MCF 10A (cell line): ENCODE measurements at regions not wholly inside any gene's neighbourhood (a gene's known extent, or its start where the extent isn't known, plus 50 kb on each side); places are given as distances from the start of the nearest gene placed in this dataset.

Experiments used
- BruUV-seq: library from RNA; stranded (reverse); fragments of 400-500 nt; replicated peaks from 2 replicates; lab custom pipeline; 2021; lab: Mats Ljungman, UMichigan
- CTCF ChIA-PET: fragments of 300-600 bp; sonication (Branson Sonifier 250); formaldehyde crosslinking; extraction: SDS; loops from one replicate; lab custom pipeline; 2021; ENCODE audit warnings: antibody characterized with exemption, inconsistent platforms; lab: Yijun Ruan, JAX
- POLR2A ChIA-PET: fragments of 300-600, 350-650 bp; sonication (Branson Sonifier 250); formaldehyde crosslinking; extraction: SDS; loops from one replicate; lab custom pipeline; 2020; ENCODE audit warnings: antibody characterized with exemption, inconsistent platforms; lab: Yijun Ruan, JAX
- DNase-seq: peaks from one replicate; pipeline ENCODE4 v3.0.0-alpha.2; 2018; ENCODE audit not compliant: unreplicated experiment
- H3K27ac Mint-ChIP-seq: one replicate; pipeline ENCODE4 v1.8.0; 2022; ENCODE audit warnings: mild to moderate bottlenecking, low read depth, mixed read lengths; ENCODE audit not compliant: unreplicated experiment
- H3K27me3 Mint-ChIP-seq: one replicate; pipeline ENCODE4 v1.8.0; 2022; ENCODE audit warnings: mixed read lengths; ENCODE audit not compliant: insufficient read depth, unreplicated experiment
- H3K36me3 Mint-ChIP-seq: one replicate; pipeline ENCODE4 v1.8.0; 2022; ENCODE audit warnings: mild to moderate bottlenecking, moderate library complexity, mixed read lengths; ENCODE audit not compliant: insufficient read depth, unreplicated experiment
- H3K4me1 Mint-ChIP-seq: one replicate; pipeline ENCODE4 v1.8.0; 2022; ENCODE audit warnings: mixed read lengths; ENCODE audit not compliant: insufficient read depth, unreplicated experiment
- H3K4me3 Mint-ChIP-seq: one replicate; pipeline ENCODE4 v1.8.0; 2022; ENCODE audit warnings: mild to moderate bottlenecking, moderate library complexity, mixed read lengths; ENCODE audit not compliant: unreplicated experiment
- H3K9me3 Mint-ChIP-seq: one replicate; pipeline ENCODE4 v1.8.0; 2022; ENCODE audit warnings: mixed read lengths; ENCODE audit not compliant: unreplicated experiment
- intact Hi-C: fragments of 100-400 bp; cut with micrococcal nuclease; formaldehyde crosslinking; loops from 2 replicates; pipeline ENCODE4 v1.14.1; 2022
- TF ChIP-seq, protein P1 (sequence below): fragments of 200-600 bp; IDR thresholded peaks from one replicate; pipeline ENCODE4 v1.8.0; 2022; ENCODE audit warnings: antibody characterized with exemption, mild to moderate bottlenecking; ENCODE audit not compliant: unreplicated experiment

DNA sequence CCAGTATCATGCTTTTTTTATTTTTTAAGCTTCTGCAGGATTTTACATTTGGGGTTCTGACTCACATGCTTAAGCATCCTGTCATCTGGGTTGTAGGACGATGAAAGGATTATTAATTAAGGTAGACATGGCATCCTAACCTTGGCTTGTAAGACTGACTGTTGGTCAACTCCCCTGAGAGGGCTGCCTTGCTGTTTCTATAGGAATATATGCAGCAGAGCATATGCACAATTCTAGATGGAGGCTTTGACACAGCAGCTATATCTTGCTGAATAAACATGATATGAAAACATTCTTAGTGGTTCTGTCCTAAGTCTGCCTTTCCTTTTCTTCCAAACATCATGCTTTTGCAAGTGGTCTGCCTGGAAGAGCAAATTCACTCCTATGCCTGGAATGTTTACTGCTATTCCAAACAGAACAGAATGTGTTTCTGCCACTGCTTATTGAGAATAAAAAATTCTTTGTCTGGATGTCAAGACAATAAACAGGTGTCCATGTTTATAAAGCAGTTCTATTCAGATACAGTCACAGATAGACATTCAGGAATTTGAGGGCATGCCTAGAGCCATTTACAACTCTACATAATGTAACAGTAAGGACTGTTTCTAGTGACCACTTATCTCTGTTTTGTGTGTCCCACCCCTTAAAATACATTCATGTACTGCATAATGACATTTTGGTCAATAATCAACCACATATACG is 166.2 kb upstream of the PPP2R2B start:
- TF ChIP-seq, protein P1, sequence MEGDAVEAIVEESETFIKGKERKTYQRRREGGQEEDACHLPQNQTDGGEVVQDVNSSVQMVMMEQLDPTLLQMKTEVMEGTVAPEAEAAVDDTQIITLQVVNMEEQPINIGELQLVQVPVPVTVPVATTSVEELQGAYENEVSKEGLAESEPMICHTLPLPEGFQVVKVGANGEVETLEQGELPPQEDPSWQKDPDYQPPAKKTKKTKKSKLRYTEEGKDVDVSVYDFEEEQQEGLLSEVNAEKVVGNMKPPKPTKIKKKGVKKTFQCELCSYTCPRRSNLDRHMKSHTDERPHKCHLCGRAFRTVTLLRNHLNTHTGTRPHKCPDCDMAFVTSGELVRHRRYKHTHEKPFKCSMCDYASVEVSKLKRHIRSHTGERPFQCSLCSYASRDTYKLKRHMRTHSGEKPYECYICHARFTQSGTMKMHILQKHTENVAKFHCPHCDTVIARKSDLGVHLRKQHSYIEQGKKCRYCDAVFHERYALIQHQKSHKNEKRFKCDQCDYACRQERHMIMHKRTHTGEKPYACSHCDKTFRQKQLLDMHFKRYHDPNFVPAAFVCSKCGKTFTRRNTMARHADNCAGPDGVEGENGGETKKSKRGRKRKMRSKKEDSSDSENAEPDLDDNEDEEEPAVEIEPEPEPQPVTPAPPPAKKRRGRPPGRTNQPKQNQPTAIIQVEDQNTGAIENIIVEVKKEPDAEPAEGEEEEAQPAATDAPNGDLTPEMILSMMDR, result no peak
- H3K27ac Mint-ChIP-seq, result no peak overlapping the region
- CTCF ChIA-PET, result interaction anchor here (0.6 to 2.4 kb wide), 2 partner anchors 134 to 144 kb away, joined by 3 to 7 read pairs; no protein-coding TSS in a partner anchor
- no peaks in the 10 kb centered on the region for H3K4me1 Mint-ChIP-seq
- H3K9me3 Mint-ChIP-seq, result no peaks in the 10 kb centered on the region
- no TSS peak for BruUV-seq
- intact Hi-C loops, result no loop called here
- H3K27me3 Mint-ChIP-seq, result no peaks in the 10 kb centered on the region
- POLR2A ChIA-PET, result no interaction called here
- DNase-seq, result no peak
- no peaks in the 10 kb centered on the region for H3K36me3 Mint-ChIP-seq
- no peak overlapping the region for H3K4me3 Mint-ChIP-seq

DNA sequence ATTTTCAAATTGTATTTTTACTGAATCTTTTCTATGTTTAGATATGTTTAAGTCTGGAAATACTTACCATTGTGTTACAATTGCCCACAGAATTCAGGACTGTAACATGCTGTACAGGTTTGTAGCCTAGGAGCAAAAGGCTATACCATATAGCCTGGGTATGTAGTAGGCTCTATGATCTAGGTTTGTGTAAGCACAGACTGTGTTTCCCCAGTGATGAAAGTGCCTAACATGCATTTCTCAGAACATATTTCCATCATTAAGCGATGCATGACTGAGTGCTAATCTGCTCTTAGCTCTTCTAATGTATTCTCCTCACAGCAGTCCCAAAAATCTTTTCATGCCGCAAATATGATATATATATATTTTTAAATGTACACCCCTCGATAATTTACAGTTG is 166.7 kb upstream of the PPP2R2B start:
- POLR2A ChIA-PET, result no interaction called here
- H3K9me3 Mint-ChIP-seq, result no peaks in the 10 kb centered on the region
- CTCF ChIA-PET, result interaction anchor here (0.6 to 2.4 kb wide), 4 partner anchors 54 to 144 kb away, joined by 3 to 7 read pairs (median 3); no protein-coding TSS in a partner anchor
- no peak overlapping the region for H3K27ac Mint-ChIP-seq
- no peaks in the 10 kb centered on the region for H3K4me1 Mint-ChIP-seq
- no peaks in the 10 kb centered on the region for H3K27me3 Mint-ChIP-seq
- no peak for DNase-seq
- intact Hi-C loops, result no loop called here
- TF ChIP-seq, protein P1, result no peak
- BruUV-seq, result no TSS peak
- H3K4me3 Mint-ChIP-seq, result no peak overlapping the region
- H3K36me3 Mint-ChIP-seq, result no peaks in the 10 kb centered on the region

DNA sequence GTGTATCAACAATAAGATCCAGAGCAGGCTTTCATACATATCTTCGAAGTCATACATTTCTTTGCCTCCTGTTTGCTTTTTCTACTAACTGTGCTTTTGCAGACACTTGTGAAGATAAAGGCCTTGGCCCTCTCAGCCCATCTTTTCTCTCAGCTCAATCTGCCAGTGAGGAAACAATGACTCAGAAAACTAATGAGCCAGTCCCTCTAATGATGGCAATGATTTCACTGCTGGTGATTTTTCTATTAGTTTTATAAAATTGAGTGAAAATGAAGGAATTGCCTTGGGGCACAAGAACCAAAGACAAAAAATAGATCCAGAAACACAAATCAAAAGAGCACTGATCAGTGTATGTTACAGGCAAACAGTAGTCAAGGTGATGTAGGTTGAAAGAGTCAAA is 167.7 kb upstream of the PPP2R2B start:
- no peaks in the 10 kb centered on the region for H3K27me3 Mint-ChIP-seq
- intact Hi-C loops, result no loop called here
- H3K4me1 Mint-ChIP-seq, result no peaks in the 10 kb centered on the region
- BruUV-seq, result no TSS peak
- H3K4me3 Mint-ChIP-seq, result no peak overlapping the region
- H3K36me3 Mint-ChIP-seq, result no peaks in the 10 kb centered on the region
- DNase-seq, result no peak
- H3K27ac Mint-ChIP-seq, result no peak overlapping the region
- ChIA-PET POLR2A (interaction anchor here (0.7 kb wide), 1 partner anchor 68 kb away, joined by 4 read pairs; no protein-coding TSS in a partner anchor), CTCF (interaction anchor here (1.0 kb wide), 1 partner anchor 80 kb away, joined by 3 read pairs; no protein-coding TSS in a partner anchor)
- TF ChIP-seq, protein P1, result no peak
- H3K9me3 Mint-ChIP-seq, result no peaks in the 10 kb centered on the region

DNA sequence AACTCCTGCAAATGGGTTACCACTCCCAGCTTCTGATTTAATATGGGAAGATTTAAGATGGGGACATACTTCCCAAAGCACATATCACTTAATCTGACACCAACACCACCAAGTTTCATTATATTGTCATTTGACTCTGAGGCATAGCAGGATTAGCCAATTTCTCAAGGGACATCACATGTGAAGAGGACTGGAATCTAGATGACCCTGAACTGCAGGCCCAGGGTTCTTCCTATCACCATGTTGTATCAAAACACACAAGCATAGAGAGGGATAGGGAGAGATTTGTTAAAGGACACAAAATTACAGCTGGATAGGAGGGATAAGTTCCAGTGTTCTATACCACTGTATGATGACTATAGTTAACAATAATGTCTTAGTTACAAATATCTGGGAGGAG is 168.3 kb upstream of the PPP2R2B start:
- no peak for DNase-seq
- Mint-ChIP-seq H3K4me3 (no peak overlapping the region), H3K36me3 (no peaks in the 10 kb centered on the region), H3K27me3 (no peaks in the 10 kb centered on the region), H3K4me1 (no peaks in the 10 kb centered on the region), H3K27ac (no peak overlapping the region), H3K9me3 (no peaks in the 10 kb centered on the region)
- ChIA-PET CTCF (interaction anchor here (1.0 kb wide), 1 partner anchor 10 kb away, joined by 3 read pairs; no protein-coding TSS in a partner anchor), POLR2A (no interaction called here)
- TF ChIP-seq, protein P1, result no peak
- intact Hi-C loops, result no loop called here
- BruUV-seq, result no TSS peak
